IMR-90 (cell line): ENCODE measurements at regions not wholly inside any gene's neighbourhood (a gene's known extent, or its start where the extent isn't known, plus 50 kb on each side); places are given as distances from the start of the nearest gene placed in this dataset.

Experiments
- ATAC-seq: fragments of 200-7000 bp; cut with Tn5 transposase; 2 replicates; pipeline ENCODE4 v1.9.1; 2020; ENCODE audit warnings: low read depth, mild to moderate bottlenecking, moderate library complexity
- BruUV-seq: library from RNA; stranded (reverse); fragments of 400-500 nt; replicated peaks from 2 replicates; lab custom pipeline; 2021; lab: Mats Ljungman, UMichigan
- CTCF ChIA-PET: fragments of 300-600 bp; formaldehyde crosslinking; extraction: SDS; loops from one replicate; lab custom pipeline; 2021; ENCODE audit warnings: antibody characterized with exemption; lab: Yijun Ruan, JAX
- POLR2A ChIA-PET: fragments of 300-600 bp; sonication (Branson Sonifier 250); formaldehyde crosslinking; loops from one replicate; lab custom pipeline; 2022; ENCODE audit warnings: antibody characterized with exemption; ENCODE audit not compliant: unreplicated experiment; lab: Charles Lee
- DNase-seq: peaks from one replicate; pipeline ENCODE4 v3.0.0; 2013
- H2AFZ ChIP-seq: replicated peaks from 2 replicates; pipeline ENCODE3; 2013; ENCODE audit warnings: low read length, mild to moderate bottlenecking; ENCODE audit not compliant: poor library complexity
- H2AK5ac ChIP-seq: 2 replicates; pipeline ENCODE4 v1.6.1; 2013; ENCODE audit warnings: low read depth, low read length, inconsistent platforms
- H2AK9ac ChIP-seq: replicated peaks from 2 replicates; pipeline ENCODE3; 2013; ENCODE audit warnings: mild to moderate bottlenecking, low read depth, low read length, moderate library complexity; ENCODE audit not compliant: poor library complexity
- H2BK120ac ChIP-seq: 2 replicates; pipeline ENCODE4 v1.6.1; 2013; ENCODE audit warnings: low read depth, low read length, inconsistent platforms
- H2BK15ac ChIP-seq: 3 replicates; pipeline ENCODE4 v1.6.1; 2013; ENCODE audit warnings: low read depth, low read length, inconsistent platforms
- H2BK20ac ChIP-seq: 2 replicates; pipeline ENCODE4 v1.6.1; 2013; ENCODE audit warnings: low read depth, mild to moderate bottlenecking, inconsistent platforms, low read length, moderate library complexity
- H2BK5ac ChIP-seq: 2 replicates; pipeline ENCODE4 v1.6.1; 2013; ENCODE audit warnings: mild to moderate bottlenecking, low read depth, low read length, inconsistent platforms; ENCODE audit not compliant: poor library complexity, severe bottlenecking
- H3K14ac ChIP-seq: replicated peaks from 2 replicates; pipeline ENCODE4 v1.6.1; 2013; ENCODE audit warnings: low read depth, low read length, inconsistent platforms
- H3K18ac ChIP-seq: 2 replicates; pipeline ENCODE4 v1.6.1; 2013; ENCODE audit warnings: low read depth, low read length, control low read depth
- H3K23ac ChIP-seq: 2 replicates; pipeline ENCODE4 v1.6.1; 2013; ENCODE audit warnings: low read depth, low read length, inconsistent platforms
- H3K27ac ChIP-seq: 2 replicates; pipeline ENCODE4 v1.5.1; 2013; ENCODE audit warnings: mild to moderate bottlenecking, control low read depth, low read length; ENCODE audit not compliant: insufficient read depth
- H3K27me3 ChIP-seq: 2 replicates; pipeline ENCODE4 v1.6.1; 2013; ENCODE audit warnings: low read length; ENCODE audit not compliant: control insufficient read depth, insufficient read depth
- H3K36me3 ChIP-seq: 2 replicates; pipeline ENCODE4 v1.6.1; 2013; ENCODE audit warnings: low read length, mixed read lengths; ENCODE audit not compliant: control insufficient read depth, insufficient read depth
- H3K4ac ChIP-seq: 2 replicates; pipeline ENCODE4 v1.6.1; 2013; ENCODE audit warnings: low read depth, low read length, inconsistent platforms
- H3K4me1 ChIP-seq: 2 replicates; pipeline ENCODE4 v1.6.1; 2013; ENCODE audit warnings: low read length, mixed read lengths; ENCODE audit not compliant: control insufficient read depth, insufficient read depth
- H3K4me2 ChIP-seq: 2 replicates; pipeline ENCODE4 v1.6.1; 2013; ENCODE audit warnings: low read depth, mild to moderate bottlenecking, control low read depth, low read length, moderate library complexity
- H3K4me3 ChIP-seq: 2 replicates; pipeline ENCODE4 v1.5.1; 2013; ENCODE audit warnings: low read depth, mild to moderate bottlenecking, control low read depth, low read length, moderate library complexity; ENCODE audit not compliant: insufficient read depth
- H3K56ac ChIP-seq: 2 replicates; pipeline ENCODE4 v1.6.1; 2013; ENCODE audit warnings: low read length, inconsistent platforms; ENCODE audit not compliant: insufficient read depth; ENCODE audit errors: extremely low read depth
- H3K79me1 ChIP-seq, 2 experiments: 2 replicates each; pipeline ENCODE4 v1.6.1; 2013; ENCODE audit warnings: low read length in 2 of 2, inconsistent platforms in 1 of 2, low read depth in 1 of 2
- H3K9ac ChIP-seq: 2 replicates; pipeline ENCODE4 v1.6.1; 2013; ENCODE audit warnings: low read depth, low read length, control low read depth
- H3K9me1 ChIP-seq: 2 replicates; pipeline ENCODE4 v1.6.1; 2013; ENCODE audit warnings: low read length, inconsistent platforms; ENCODE audit not compliant: insufficient read depth
- H3K9me3 ChIP-seq: 2 replicates; pipeline ENCODE4 v1.6.1; 2013; ENCODE audit warnings: low read length; ENCODE audit not compliant: control insufficient read depth, insufficient read depth
- H4K20me1 ChIP-seq: 2 replicates; pipeline ENCODE4 v1.6.1; 2013; ENCODE audit warnings: low read length, inconsistent platforms; ENCODE audit not compliant: insufficient read depth
- H4K5ac ChIP-seq: 2 replicates; pipeline ENCODE4 v1.6.1; 2013; ENCODE audit warnings: mild to moderate bottlenecking, low read depth, low read length, control low read depth
- H4K8ac ChIP-seq, 2 experiments: 2 replicates each; pipeline ENCODE4 v1.6.1; 2013; ENCODE audit warnings: low read depth in 2 of 2, low read length in 2 of 2, control low read depth in 1 of 2, inconsistent platforms in 1 of 2
- H4K91ac ChIP-seq: 2 replicates; pipeline ENCODE4 v1.6.1; 2013; ENCODE audit warnings: low read depth, low read length, inconsistent platforms; ENCODE audit not compliant: insufficient read depth
- BHLHE40 ChIP-seq: fragments of 150-350 bp; IDR thresholded peaks from 2 replicates; pipeline ENCODE4 v1.6.1; 2016; ENCODE audit warnings: mild to moderate bottlenecking, low read depth, low read length
- FOS ChIP-seq: fragments of 150-350 bp; IDR thresholded peaks from 2 replicates; pipeline ENCODE4 v1.6.1; 2016; ENCODE audit warnings: low read depth, low read length
- MAFK ChIP-seq: IDR thresholded peaks from 2 replicates; pipeline ENCODE4 v1.6.1; 2012; ENCODE audit warnings: low read depth, low read length, improper control_type of control experiment
- MAZ ChIP-seq: IDR thresholded peaks from 2 replicates; pipeline ENCODE4 v1.6.1; 2012; ENCODE audit warnings: low read depth, mild to moderate bottlenecking, low read length, improper control_type of control experiment, moderate library complexity, borderline replicate concordance
- MXI1 ChIP-seq: IDR thresholded peaks from 2 replicates; pipeline ENCODE4 v1.6.1; 2012; ENCODE audit warnings: low read depth, mild to moderate bottlenecking, low read length, moderate library complexity, borderline replicate concordance
- NFE2L2 ChIP-seq: fragments of 150-350 bp; IDR thresholded peaks from 2 replicates; pipeline ENCODE4 v1.6.1; 2016; ENCODE audit warnings: low read depth, mild to moderate bottlenecking, low read length
- POLR2A ChIP-seq: IDR thresholded peaks from 2 replicates; pipeline ENCODE4 v1.6.1; 2012; ENCODE audit warnings: mild to moderate bottlenecking, low read depth, low read length
- RAD21 ChIP-seq: IDR thresholded peaks from 2 replicates; pipeline ENCODE4 v1.6.1; 2012; ENCODE audit warnings: low read length, improper control_type of control experiment
- RCOR1 ChIP-seq: IDR thresholded peaks from 2 replicates; pipeline ENCODE4 v1.6.1; 2012; ENCODE audit warnings: mild to moderate bottlenecking, low read length, improper control_type of control experiment; ENCODE audit not compliant: insufficient replicate concordance
- SMC3 ChIP-seq: fragments of 150-350 bp; IDR thresholded peaks from 2 replicates; pipeline ENCODE4 v1.6.1; 2016; ENCODE audit warnings: low read depth, mild to moderate bottlenecking, antibody characterized with exemption, low read length, moderate library complexity
- WGBS, 2 experiments: methylation state at CpG; one replicate each; pipeline versions ENCODE4 v1.1.5 to v1.1.7; 2013; ENCODE audit warnings: missing lambda C conversion rate in 2 of 2; ENCODE audit not compliant: insufficient read length in 1 of 2; ENCODE audit errors: extremely low coverage in 2 of 2; 5-methylcytosine and 5-hydroxymethylcytosine counted together
- dilution Hi-C: fragments of 300-500 bp; cut with HindIII; formaldehyde crosslinking; loops from one replicate; pipeline ENCODE4 v1.14.3; 2018; ENCODE audit warnings: low sequenced_read_pairs; ENCODE audit not compliant: unreplicated experiment
- in situ Hi-C: fragments of 300-500 bp; cut with MboI; formaldehyde crosslinking; loops from 3 replicates; pipeline ENCODE4 v1.14.3; 2019; ENCODE audit warnings: low sequenced_read_pairs, inconsistent platforms, mixed read lengths
- intact Hi-C: fragments of 100-400 bp; cut with micrococcal nuclease; formaldehyde crosslinking; loops from 2 replicates; pipeline ENCODE4 v1.10.0; 2022
- TF ChIP-seq, protein P1 (sequence below): conservative IDR thresholded peaks from 2 replicates; pipeline ENCODE4 v1.5.1; 2012; ENCODE audit warnings: mild to moderate bottlenecking, low read depth, low read length, improper control_type of control experiment

DNA sequence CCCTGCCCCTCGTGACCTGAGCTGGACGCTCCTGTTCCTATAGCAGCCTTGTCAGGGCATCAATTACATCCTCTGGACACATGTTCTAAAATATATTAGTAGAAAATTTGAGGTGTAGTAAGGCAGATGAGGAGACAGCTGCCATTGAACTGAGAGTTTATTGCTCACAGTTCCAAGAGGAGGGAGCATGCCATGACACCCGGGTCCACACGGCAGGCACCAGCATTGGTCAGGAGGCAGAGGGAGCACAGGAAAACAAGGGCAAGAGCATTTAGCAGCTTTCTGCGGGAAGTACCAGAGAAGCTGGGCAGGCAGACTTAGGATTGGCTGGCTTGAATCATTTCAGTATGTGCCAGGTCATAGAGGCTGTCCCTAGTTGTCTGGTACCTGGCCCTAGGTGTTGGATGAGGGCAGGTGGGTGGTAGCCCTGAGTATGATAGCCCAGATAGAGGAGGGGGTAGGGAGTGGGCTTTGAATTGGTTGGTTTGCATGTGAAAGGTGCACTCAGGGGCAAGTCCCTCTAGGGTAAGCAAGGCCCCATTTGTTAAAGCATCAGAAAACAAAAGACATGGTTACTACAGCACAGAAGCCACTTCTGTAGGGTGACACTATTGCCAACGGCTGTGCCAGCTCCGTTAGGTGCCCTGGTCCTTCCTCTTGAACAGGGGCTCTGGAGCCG, 223.6 kb upstream of the RAB4A start:
- no peak overlapping the region for H3K4ac ChIP-seq
- no peak overlapping the region for H2BK120ac ChIP-seq
- in situ Hi-C loops (no loop called here), dilution Hi-C loops (no loop called here), intact Hi-C loops (loop anchor here (5.0 kb wide), 1 partner anchor 35 kb away; no protein-coding TSS in a partner anchor)
- H4K5ac ChIP-seq, result no peak overlapping the region
- no peak overlapping the region for H3K27ac ChIP-seq
- no peak overlapping the region for H4K91ac ChIP-seq
- no peaks in the 10 kb centered on the region for H3K9me1 ChIP-seq
- H3K18ac ChIP-seq, result no peak overlapping the region
- 75% methylated on average over 4 of the region's 8 CpGs; no CpG with 5 or more reads in 1 of the 2 experiments for WGBS, 2 experiments
- H2BK15ac ChIP-seq, result no peak overlapping the region
- H3K27me3 ChIP-seq, result peaks cover 10% of the 10 kb centered on the region; the same call in 1 of the 2 replicates
- no peak overlapping the region for H2BK5ac ChIP-seq
- H3K4me3 ChIP-seq, result no peak overlapping the region
- no peak overlapping the region for H2AK9ac ChIP-seq
- no TSS peak for BruUV-seq
- TF ChIP-seq FOS (no peak), RCOR1 (no peak), MAFK (no peak), MAZ (no peak), POLR2A (no peak), RAD21 (no peak), NFE2L2 (no peak), MXI1 (no peak), BHLHE40 (no peak), SMC3 (no peak)
- TF ChIP-seq, protein P1, sequence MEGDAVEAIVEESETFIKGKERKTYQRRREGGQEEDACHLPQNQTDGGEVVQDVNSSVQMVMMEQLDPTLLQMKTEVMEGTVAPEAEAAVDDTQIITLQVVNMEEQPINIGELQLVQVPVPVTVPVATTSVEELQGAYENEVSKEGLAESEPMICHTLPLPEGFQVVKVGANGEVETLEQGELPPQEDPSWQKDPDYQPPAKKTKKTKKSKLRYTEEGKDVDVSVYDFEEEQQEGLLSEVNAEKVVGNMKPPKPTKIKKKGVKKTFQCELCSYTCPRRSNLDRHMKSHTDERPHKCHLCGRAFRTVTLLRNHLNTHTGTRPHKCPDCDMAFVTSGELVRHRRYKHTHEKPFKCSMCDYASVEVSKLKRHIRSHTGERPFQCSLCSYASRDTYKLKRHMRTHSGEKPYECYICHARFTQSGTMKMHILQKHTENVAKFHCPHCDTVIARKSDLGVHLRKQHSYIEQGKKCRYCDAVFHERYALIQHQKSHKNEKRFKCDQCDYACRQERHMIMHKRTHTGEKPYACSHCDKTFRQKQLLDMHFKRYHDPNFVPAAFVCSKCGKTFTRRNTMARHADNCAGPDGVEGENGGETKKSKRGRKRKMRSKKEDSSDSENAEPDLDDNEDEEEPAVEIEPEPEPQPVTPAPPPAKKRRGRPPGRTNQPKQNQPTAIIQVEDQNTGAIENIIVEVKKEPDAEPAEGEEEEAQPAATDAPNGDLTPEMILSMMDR, result no peak
- no peak overlapping the region for H3K56ac ChIP-seq
- no peaks in the 10 kb centered on the region for H3K9me3 ChIP-seq
- H2BK20ac ChIP-seq, result no peak overlapping the region
- H4K20me1 ChIP-seq, result no peaks in the 10 kb centered on the region
- DNase-seq (no peak), ATAC-seq (no peak)
- H3K4me1 ChIP-seq, result no peaks in the 10 kb centered on the region
- CTCF ChIA-PET, result no interaction called here
- POLR2A ChIA-PET, result interaction anchor here (0.5 kb wide), 1 partner anchor 317 kb away, joined by 3 read pairs; no protein-coding TSS in a partner anchor
- no peak overlapping the region for H4K8ac ChIP-seq
- no peak overlapping the region for H3K4me2 ChIP-seq
- H3K14ac ChIP-seq, result no peak overlapping the region
- no peak overlapping the region for H3K23ac ChIP-seq
- H2AFZ ChIP-seq, result no peak overlapping the region
- no peaks in the 10 kb centered on the region for H3K36me3 ChIP-seq
- no peak overlapping the region for H3K9ac ChIP-seq
- no peaks in the 10 kb centered on the region for H3K79me1 ChIP-seq
- no peak overlapping the region for H2AK5ac ChIP-seq
